DND-41 (cell line): ENCODE measurements at regions not wholly inside any gene's neighbourhood (a gene's known extent, or its start where the extent isn't known, plus 50 kb on each side); places are given as distances from the start of the nearest gene placed in this dataset.

Experiments used
- ATAC-seq: fragments of 200-7000 bp; cut with Tn5 transposase; 3 replicates; pipeline ENCODE4 v1.9.1; 2021; ENCODE audit warnings: low read depth; ENCODE audit not compliant: insufficient read depth
- DNase-seq: peaks from one replicate; pipeline ENCODE4 v3.0.0-alpha.2; 2020
- H2AFZ ChIP-seq: 2 replicates; pipeline ENCODE4 v1.6.0; 2012; ENCODE audit warnings: low read depth, low read length
- H3K27ac ChIP-seq: 2 replicates; pipeline ENCODE4 v1.5.1; 2012; ENCODE audit warnings: low read length, inconsistent platforms
- H3K27me3 ChIP-seq: fragments of 200-600 bp; sonication (generic); 2 replicates; pipeline ENCODE4 v1.6.0; 2012; ENCODE audit warnings: low read length, mild to moderate bottlenecking, inconsistent platforms; ENCODE audit not compliant: insufficient read depth, poor library complexity
- H3K36me3 ChIP-seq: 2 replicates; pipeline ENCODE4 v1.5.1; 2012; ENCODE audit warnings: low read length, inconsistent platforms; ENCODE audit not compliant: insufficient read depth
- H3K4me1 ChIP-seq: 2 replicates; pipeline ENCODE4 v1.5.1; 2012; ENCODE audit warnings: mild to moderate bottlenecking, low read length; ENCODE audit not compliant: insufficient read depth
- H3K4me2 ChIP-seq: 2 replicates; pipeline ENCODE4 v1.6.0; 2012; ENCODE audit warnings: mild to moderate bottlenecking, moderate library complexity, low read length, inconsistent platforms; ENCODE audit not compliant: insufficient read depth
- H3K4me3 ChIP-seq, 2 experiments: fragments of 200-600 bp in 1 of 2; shearing (Covaris generic) in 1 of 2; 2 replicates each; pipeline ENCODE4 v1.5.1; 2012 to 2016; ENCODE audit warnings: inconsistent platforms in 2 of 2, low read length in 2 of 2, mild to moderate bottlenecking in 2 of 2, low read depth in 1 of 2, moderate library complexity in 1 of 2
- H3K79me2 ChIP-seq: 2 replicates; pipeline ENCODE4 v1.6.0; 2012; ENCODE audit warnings: low read length, inconsistent platforms; ENCODE audit not compliant: insufficient read depth
- H3K9ac ChIP-seq: 2 replicates; pipeline ENCODE4 v1.6.0; 2012; ENCODE audit warnings: low read depth, mild to moderate bottlenecking, inconsistent platforms, low read length, moderate library complexity
- H3K9me3 ChIP-seq: 2 replicates; pipeline ENCODE4 v1.5.1; 2012; ENCODE audit warnings: low read length, moderate library complexity, mild to moderate bottlenecking, inconsistent platforms; ENCODE audit not compliant: insufficient read depth, severe bottlenecking
- H4K20me1 ChIP-seq: 2 replicates; pipeline ENCODE4 v1.6.0; 2012; ENCODE audit warnings: low read length; ENCODE audit not compliant: insufficient read depth
- CTCF ChIP-seq: IDR thresholded peaks from 2 replicates; pipeline ENCODE4 v1.5.1; 2012; ENCODE audit warnings: borderline replicate concordance, low read length, moderate library complexity, mild to moderate bottlenecking; ENCODE audit not compliant: poor library complexity, severe bottlenecking; ENCODE audit errors: extremely low read depth
- EZH2 ChIP-seq: IDR thresholded peaks from 3 replicates; pipeline ENCODE4 v1.6.1; 2012; ENCODE audit warnings: borderline replicate concordance, low read depth, mild to moderate bottlenecking, moderate library complexity, low read length, inconsistent platforms; ENCODE audit not compliant: severe bottlenecking

DNA sequence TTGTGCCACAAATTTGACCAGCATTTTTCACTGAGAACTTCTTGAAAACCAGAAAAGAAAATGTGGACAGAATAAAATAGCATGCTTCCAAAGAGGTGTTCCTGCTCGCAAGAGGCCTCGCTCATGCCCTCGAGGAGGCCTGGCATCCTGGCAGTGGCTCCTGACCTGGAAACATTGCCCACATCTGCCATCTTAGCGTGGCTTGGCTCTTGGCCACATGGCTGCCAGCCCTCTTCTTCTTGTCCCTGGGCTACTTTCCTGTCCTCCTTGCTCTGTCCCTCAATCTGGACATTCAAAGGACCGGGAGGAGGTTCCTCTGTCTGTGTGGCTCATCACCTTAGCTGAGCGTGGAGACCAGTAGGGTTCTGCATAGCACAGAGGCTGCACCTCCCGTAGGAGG lies 131.6 kb upstream of the TMEM72 start:
- Histone ChIP-seq H4K20me1 (no peaks in the 10 kb centered on the region; the same call in 1 of the 2 replicates), H3K79me2 (no peaks in the 10 kb centered on the region), H3K4me1 (no peaks in the 10 kb centered on the region), H3K4me3 (no peak overlapping the region), H3K9me3 (no peaks in the 10 kb centered on the region), H2AFZ (no peak overlapping the region), H3K9ac (no peak overlapping the region), H3K27me3 (peaks cover 5% of the 10 kb centered on the region), H3K4me2 (no peak overlapping the region), H3K36me3 (no peaks in the 10 kb centered on the region), H3K27ac (no peak overlapping the region)
- DNase-seq (no peak), ATAC-seq (no peak)
- no peak for TF ChIP-seq EZH2

GRCh38 chr10:44780426-44780825 lies 130.7 kb upstream of the TMEM72 start:
- Histone ChIP-seq H3K9me3 (no peaks in the 10 kb centered on the region), H3K4me2 (no peak overlapping the region), H3K27me3 (peaks cover 5% of the 10 kb centered on the region), H3K79me2 (no peaks in the 10 kb centered on the region), H3K4me1 (no peaks in the 10 kb centered on the region), H2AFZ (no peak overlapping the region), H4K20me1 (no peaks in the 10 kb centered on the region; the same call in 1 of the 2 replicates), H3K4me3 (no peak overlapping the region), H3K27ac (no peak overlapping the region), H3K36me3 (no peaks in the 10 kb centered on the region), H3K9ac (no peak overlapping the region)
- TF ChIP-seq EZH2 (no peak), CTCF (no peak)
- DNase-seq = no peak
- no peak for ATAC-seq

DNA sequence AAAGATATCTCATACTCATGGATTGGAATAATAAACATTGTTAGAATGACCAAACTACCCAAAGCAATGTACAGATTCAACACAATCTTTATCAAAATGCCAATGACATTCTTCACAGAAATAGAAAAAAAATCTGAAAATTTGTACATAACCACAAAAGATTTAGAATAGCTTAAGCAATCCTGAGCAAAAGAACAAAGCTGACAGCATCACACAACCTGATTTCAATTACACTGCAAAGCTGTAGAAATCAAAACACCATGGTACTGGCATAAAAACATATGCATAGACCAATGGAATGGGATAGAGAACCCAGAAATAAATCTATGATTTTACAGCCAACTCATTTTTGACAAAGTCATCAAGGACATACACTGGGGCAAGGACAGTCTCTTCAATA lies 130.0 kb upstream of the TMEM72 start:
- no peak for TF ChIP-seq EZH2
- no peak for TF ChIP-seq CTCF
- H3K27ac ChIP-seq = no peak overlapping the region
- H3K27me3 ChIP-seq = peaks cover 5% of the 10 kb centered on the region
- H3K9ac ChIP-seq = no peak overlapping the region
- no peak overlapping the region for H3K4me2 ChIP-seq
- H2AFZ ChIP-seq = no peak overlapping the region
- DNase-seq = no peak
- no peaks in the 10 kb centered on the region for H4K20me1 ChIP-seq
- no peaks in the 10 kb centered on the region for H3K36me3 ChIP-seq
- no peaks in the 10 kb centered on the region for H3K4me1 ChIP-seq
- no peaks in the 10 kb centered on the region for H3K9me3 ChIP-seq
- ATAC-seq = no peak
- H3K4me3 ChIP-seq = no peak overlapping the region
- no peaks in the 10 kb centered on the region for H3K79me2 ChIP-seq

- no peak for DNase-seq
- H3K27ac ChIP-seq = no peak overlapping the region
- no peaks in the 10 kb centered on the region for H3K36me3 ChIP-seq
- no peak overlapping the region for H3K4me3 ChIP-seq
- no peaks in the 10 kb centered on the region for H3K4me1 ChIP-seq
- H3K79me2 ChIP-seq = no peaks in the 10 kb centered on the region
- no peaks in the 10 kb centered on the region for H3K9me3 ChIP-seq
- TF ChIP-seq EZH2 (no peak), CTCF (no peak)
- H3K9ac ChIP-seq = no peak overlapping the region
- H3K4me2 ChIP-seq = no peak overlapping the region
- H2AFZ ChIP-seq = no peak overlapping the region
- H4K20me1 ChIP-seq = no peaks in the 10 kb centered on the region
- H3K27me3 ChIP-seq = peaks cover 4% of the 10 kb centered on the region
- ATAC-seq = no peak
Observed at GRCh38 chr10:44786286-44786850, 124.8 kb upstream of the TMEM72 start.
